Neural progenitor cell (in vitro differentiated cells): ENCODE measurements at regions not wholly inside any gene's neighbourhood (a gene's known extent, or its start where the extent isn't known, plus 50 kb on each side); places are given as distances from the start of the nearest gene placed in this dataset.

Experiments
- DNase-seq: peaks from one replicate; pipeline ENCODE4 v3.0.0-alpha.2; 2016; ENCODE audit warnings: low spot score
- H2AFZ ChIP-seq: fragments of 200-600 bp; sonication (generic); replicated peaks from 2 replicates; pipeline ENCODE4 v1.6.1; 2016; ENCODE audit warnings: antibody characterized with exemption
- H3F3A ChIP-seq: fragments of 200-600 bp; sonication (generic); 2 replicates; pipeline ENCODE4 v1.6.1; 2016; ENCODE audit warnings: antibody characterized with exemption, low read depth
- H3K27ac ChIP-seq: fragments of 200-600 bp; sonication (generic); 2 replicates; pipeline ENCODE4 v1.5.1; 2016; ENCODE audit warnings: mild to moderate bottlenecking
- H3K27me3 ChIP-seq: fragments of 200-600 bp; sonication (generic); 2 replicates; pipeline ENCODE4 v1.6.1; 2016; ENCODE audit warnings: mild to moderate bottlenecking, moderate library complexity
- H3K36me3 ChIP-seq: fragments of 200-600 bp; sonication (generic); 2 replicates; pipeline ENCODE4 v1.5.1; 2016
- H3K4me1 ChIP-seq: fragments of 200-600 bp; sonication (generic); 2 replicates; pipeline ENCODE4 v1.6.1; 2016; ENCODE audit warnings: mixed run types
- H3K4me2 ChIP-seq: fragments of 200-600 bp; sonication (generic); 2 replicates; pipeline ENCODE4 v1.6.1; 2016
- H3K4me3 ChIP-seq: fragments of 200-600 bp; sonication (generic); 2 replicates; pipeline ENCODE4 v1.5.1; 2016
- H3K79me2 ChIP-seq: fragments of 200-600 bp; sonication (generic); 2 replicates; pipeline ENCODE4 v1.6.1; 2016; ENCODE audit warnings: low read depth
- H3K9ac ChIP-seq: fragments of 200-600 bp; sonication (generic); 2 replicates; pipeline ENCODE4 v1.6.1; 2016
- H3K9me3 ChIP-seq: fragments of 200-600 bp; sonication (generic); 2 replicates; pipeline ENCODE4 v1.5.1; 2016; ENCODE audit warnings: low read depth
- H4K20me1 ChIP-seq: fragments of 200-600 bp; sonication (generic); 2 replicates; pipeline ENCODE4 v1.6.1; 2016; ENCODE audit warnings: low read depth
- H3K27ac Mint-ChIP-seq: 3 replicates; pipeline ENCODE4 v1.8.0; 2021; ENCODE audit warnings: mixed read lengths
- H3K27me3 Mint-ChIP-seq: 2 replicates; pipeline ENCODE4 v1.8.0; 2022; ENCODE audit warnings: low read depth, mild to moderate bottlenecking, inconsistent platforms, moderate library complexity, mixed read lengths; ENCODE audit not compliant: insufficient read depth
- H3K36me3 Mint-ChIP-seq: 3 replicates; pipeline ENCODE4 v1.8.0; 2021; ENCODE audit warnings: mixed read lengths
- H3K4me1 Mint-ChIP-seq: 3 replicates; pipeline ENCODE4 v1.8.0; 2021; ENCODE audit warnings: mixed read lengths
- H3K4me3 Mint-ChIP-seq: 3 replicates; pipeline ENCODE4 v1.8.0; 2021; ENCODE audit warnings: mild to moderate bottlenecking, moderate library complexity, mixed read lengths
- H3K9me3 Mint-ChIP-seq: 3 replicates; pipeline ENCODE4 v1.8.0; 2020; ENCODE audit warnings: mixed read lengths
- EZH2 ChIP-seq: fragments of 200-600 bp; sonication (generic); IDR thresholded peaks from 2 replicates; pipeline ENCODE4 v1.6.1; 2017; ENCODE audit warnings: antibody characterized with exemption, mild to moderate bottlenecking, moderate library complexity
- EZH2phosphoT487 ChIP-seq: fragments of 200-600 bp; sonication (generic); IDR thresholded peaks from 2 replicates; pipeline ENCODE4 v1.6.1; 2017; ENCODE audit warnings: antibody characterized with exemption
- TF ChIP-seq, protein P1 (sequence below): fragments of 200-600 bp; sonication (generic); IDR thresholded peaks from 2 replicates; pipeline ENCODE4 v1.5.1; 2017; ENCODE audit warnings: antibody characterized with exemption, mild to moderate bottlenecking

DNA sequence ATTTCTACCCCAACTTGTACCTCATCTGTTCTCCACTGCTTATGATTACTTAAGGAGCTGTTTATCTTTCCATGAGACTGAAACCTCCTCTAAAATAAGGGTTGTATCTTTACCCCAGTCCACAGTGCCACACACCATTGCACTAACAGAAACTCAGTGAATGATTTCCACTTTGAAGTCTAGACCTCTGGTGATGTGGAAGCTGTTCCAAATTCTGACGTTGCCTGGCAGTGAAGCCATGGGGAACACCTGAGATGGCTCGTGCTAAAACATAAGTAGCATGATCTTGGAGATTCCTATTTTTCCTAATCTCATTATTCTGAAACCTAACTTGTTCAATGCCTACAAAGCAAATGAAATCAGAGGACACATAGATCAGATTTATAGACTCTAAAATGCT, 583.2 kb downstream of the EBF1 start:
- H2AFZ ChIP-seq: no peak overlapping the region
- Mint-ChIP-seq H3K27me3 (peaks cover 6% of the 10 kb centered on the region), H3K9me3 (no peaks in the 10 kb centered on the region), H3K4me3 (no peak overlapping the region), H3K36me3 (no peaks in the 10 kb centered on the region), H3K4me1 (no peaks in the 10 kb centered on the region), H3K27ac (no peak overlapping the region)
- TF ChIP-seq EZH2 (no peak), EZH2phosphoT487 (no peak)
- TF ChIP-seq, protein P1, sequence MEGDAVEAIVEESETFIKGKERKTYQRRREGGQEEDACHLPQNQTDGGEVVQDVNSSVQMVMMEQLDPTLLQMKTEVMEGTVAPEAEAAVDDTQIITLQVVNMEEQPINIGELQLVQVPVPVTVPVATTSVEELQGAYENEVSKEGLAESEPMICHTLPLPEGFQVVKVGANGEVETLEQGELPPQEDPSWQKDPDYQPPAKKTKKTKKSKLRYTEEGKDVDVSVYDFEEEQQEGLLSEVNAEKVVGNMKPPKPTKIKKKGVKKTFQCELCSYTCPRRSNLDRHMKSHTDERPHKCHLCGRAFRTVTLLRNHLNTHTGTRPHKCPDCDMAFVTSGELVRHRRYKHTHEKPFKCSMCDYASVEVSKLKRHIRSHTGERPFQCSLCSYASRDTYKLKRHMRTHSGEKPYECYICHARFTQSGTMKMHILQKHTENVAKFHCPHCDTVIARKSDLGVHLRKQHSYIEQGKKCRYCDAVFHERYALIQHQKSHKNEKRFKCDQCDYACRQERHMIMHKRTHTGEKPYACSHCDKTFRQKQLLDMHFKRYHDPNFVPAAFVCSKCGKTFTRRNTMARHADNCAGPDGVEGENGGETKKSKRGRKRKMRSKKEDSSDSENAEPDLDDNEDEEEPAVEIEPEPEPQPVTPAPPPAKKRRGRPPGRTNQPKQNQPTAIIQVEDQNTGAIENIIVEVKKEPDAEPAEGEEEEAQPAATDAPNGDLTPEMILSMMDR: no peak
- H3K36me3 ChIP-seq: no peaks in the 10 kb centered on the region
- no peak overlapping the region for H3K4me2 ChIP-seq
- H3K9ac ChIP-seq: no peak overlapping the region
- H3F3A ChIP-seq: no peaks in the 10 kb centered on the region
- no peak overlapping the region for H3K27ac ChIP-seq
- no peak overlapping the region for H3K4me3 ChIP-seq
- H3K79me2 ChIP-seq: no peaks in the 10 kb centered on the region
- H3K9me3 ChIP-seq: no peaks in the 10 kb centered on the region
- H3K4me1 ChIP-seq: peaks cover 7% of the 10 kb centered on the region
- no peaks in the 10 kb centered on the region for H4K20me1 ChIP-seq
- no peak for DNase-seq
- H3K27me3 ChIP-seq: no peaks in the 10 kb centered on the region

DNA sequence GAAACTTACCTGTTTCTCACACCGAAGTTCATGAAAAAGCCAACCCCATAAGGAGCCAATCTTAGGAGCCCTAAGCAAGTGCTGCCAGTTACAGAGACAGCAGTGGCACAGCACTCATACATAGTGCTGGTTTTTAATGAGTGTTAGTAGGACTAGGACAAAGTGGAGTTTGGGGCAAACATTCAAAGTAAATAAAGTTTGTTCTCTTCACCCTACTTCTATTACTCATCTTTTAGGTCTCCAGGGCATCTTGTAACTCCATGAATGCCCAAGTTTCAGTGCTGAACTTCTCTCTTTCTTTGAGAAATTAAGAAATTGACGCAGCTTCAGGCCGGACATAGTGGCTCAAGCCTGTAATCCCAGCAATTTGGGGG, 584.7 kb downstream of the EBF1 start:
- H3K36me3 Mint-ChIP-seq: no peaks in the 10 kb centered on the region
- H3K79me2 ChIP-seq: no peaks in the 10 kb centered on the region
- no peak overlapping the region for H3K27ac Mint-ChIP-seq
- TF ChIP-seq, protein P1: no peak
- TF ChIP-seq EZH2phosphoT487: no peak
- H3K9ac ChIP-seq: no peak overlapping the region
- peaks cover 6% of the 10 kb centered on the region for H3K27me3 Mint-ChIP-seq
- no peak overlapping the region for H3K4me2 ChIP-seq
- H4K20me1 ChIP-seq: no peaks in the 10 kb centered on the region
- H3K27me3 ChIP-seq: no peaks in the 10 kb centered on the region
- no peaks in the 10 kb centered on the region for H3K9me3 Mint-ChIP-seq
- no peak overlapping the region for H2AFZ ChIP-seq
- no peaks in the 10 kb centered on the region for H3K36me3 ChIP-seq
- H3F3A ChIP-seq: no peaks in the 10 kb centered on the region
- no peak overlapping the region for H3K27ac ChIP-seq
- no peak overlapping the region for H3K4me3 ChIP-seq
- H3K4me1 Mint-ChIP-seq: no peaks in the 10 kb centered on the region
- H3K9me3 ChIP-seq: no peaks in the 10 kb centered on the region
- H3K4me3 Mint-ChIP-seq: no peak overlapping the region
- peaks cover 7% of the 10 kb centered on the region for H3K4me1 ChIP-seq
- no peak for DNase-seq

DNA sequence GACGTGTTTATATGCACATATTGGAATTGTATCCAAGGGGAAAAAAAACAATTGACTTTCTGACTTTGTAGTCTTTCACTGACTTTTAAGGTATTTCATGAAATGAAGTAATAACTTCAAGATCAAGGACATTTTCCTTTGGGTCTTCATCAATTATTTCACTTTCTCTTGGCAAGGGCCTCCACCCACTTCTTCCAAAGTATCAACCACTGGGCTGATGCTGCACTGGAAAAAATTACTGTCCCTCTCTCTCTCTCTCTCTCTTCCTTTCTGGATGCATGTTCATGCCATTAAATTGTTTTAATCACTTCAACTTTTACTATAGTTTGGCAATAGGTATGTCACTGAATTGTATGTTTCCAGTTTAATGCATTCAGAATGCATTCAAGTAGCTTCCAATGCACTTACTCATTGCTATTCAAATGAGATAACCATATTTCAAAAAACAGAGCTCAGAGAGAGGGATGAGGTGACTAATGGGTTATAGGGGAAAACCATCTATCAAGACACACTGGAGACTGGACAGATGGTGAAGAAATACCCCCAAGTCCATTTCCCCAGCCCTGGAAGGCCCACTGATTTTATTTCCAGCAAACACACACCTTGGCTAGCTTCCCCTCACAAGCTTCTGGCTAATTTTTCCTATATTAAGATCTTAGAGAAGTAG, 585.3 kb downstream of the EBF1 start:
- TF ChIP-seq, protein P1: no peak
- TF ChIP-seq EZH2phosphoT487 (no peak), EZH2 (no peak)
- peaks cover 6% of the 10 kb centered on the region for H3K27me3 Mint-ChIP-seq
- no peak overlapping the region for H3K27ac Mint-ChIP-seq

More for the DNA sequence above, 585.3 kb downstream of the EBF1 start:
- Mint-ChIP-seq H3K9me3 (peaks cover 1% of the 10 kb centered on the region), H3K4me3 (no peak overlapping the region), H3K4me1 (no peaks in the 10 kb centered on the region), H3K36me3 (no peaks in the 10 kb centered on the region)
- no peak overlapping the region for H3K4me2 ChIP-seq
- H3K27ac ChIP-seq: no peak overlapping the region
- H3K27me3 ChIP-seq: no peaks in the 10 kb centered on the region
- H3K9ac ChIP-seq: no peak overlapping the region
- no peaks in the 10 kb centered on the region for H3K36me3 ChIP-seq
- peaks cover 7% of the 10 kb centered on the region for H3K4me1 ChIP-seq
- no peak overlapping the region for H3K4me3 ChIP-seq
- H3F3A ChIP-seq: no peaks in the 10 kb centered on the region
- H4K20me1 ChIP-seq: no peaks in the 10 kb centered on the region
- no peaks in the 10 kb centered on the region for H3K9me3 ChIP-seq
- no peaks in the 10 kb centered on the region for H3K79me2 ChIP-seq
- no peak overlapping the region for H2AFZ ChIP-seq
- no peak for DNase-seq
